HEK293 (cell line): ENCODE measurements at regions not wholly inside any gene's neighbourhood (a gene's known extent, or its start where the extent isn't known, plus 50 kb on each side); places are given as distances from the start of the nearest gene placed in this dataset.
A peak's percentile ranks its signal among the peaks of the same experiment; 100 is the strongest.

ENCODE experiments used
- CTCF ChIA-PET: fragments of 350-600 bp; formaldehyde crosslinking; extraction: SDS; loops from one replicate; lab custom pipeline; 2021; ENCODE audit warnings: antibody characterized with exemption; lab: Yijun Ruan, JAX
- POLR2A ChIA-PET: fragments of 300-600 bp; formaldehyde crosslinking; extraction: SDS; loops from one replicate; lab custom pipeline; 2020; ENCODE audit warnings: antibody characterized with exemption, inconsistent platforms; lab: Yijun Ruan, JAX
- H3K27ac ChIP-seq: fragments of 200-500 bp; sonication (Bioruptor generic); 2 replicates; pipeline ENCODE4 v1.5.1; 2014; ENCODE audit warnings: low read depth, low read length, control low read depth, inconsistent platforms; ENCODE audit errors: extremely low read depth
- H3K36me3 ChIP-seq, 2 experiments: fragments of 200-500 bp in 1 of 2; sonication (Bioruptor generic) in 1 of 2; 1 replicate in 1 of 2; 2 replicates in 1 of 2; pipeline ENCODE4 v1.5.1; 2014 to 2017; ENCODE audit warnings: inconsistent platforms in 2 of 2, low read length in 2 of 2; ENCODE audit not compliant: control insufficient read depth in 2 of 2, insufficient read depth in 1 of 2
- H3K4me1 ChIP-seq: fragments of 200-500 bp; sonication (Bioruptor generic); 2 replicates; pipeline ENCODE4 v1.5.1; 2014; ENCODE audit warnings: mild to moderate bottlenecking, low read length, inconsistent platforms; ENCODE audit not compliant: control insufficient read depth, insufficient read depth
- H3K4me3 ChIP-seq: 2 replicates; pipeline ENCODE4 v1.5.1; 2011; ENCODE audit warnings: low read depth, mild to moderate bottlenecking, control low read depth, low read length, moderate library complexity
- H3K9me3 ChIP-seq: fragments of 200-500 bp; sonication (Bioruptor generic); 2 replicates; pipeline ENCODE4 v1.5.1; 2014; ENCODE audit warnings: low read depth, low read length, inconsistent platforms; ENCODE audit not compliant: control insufficient read depth, insufficient read depth
- KLF7 ChIP-seq: fragments of 450-650 bp; formaldehyde crosslinking; IDR thresholded peaks from 2 replicates; pipeline ENCODE4 v1.5.1; 2016; ENCODE audit warnings: missing biosample characterization, missing genetic modification characterization, borderline replicate concordance
- PRDM1 ChIP-seq: fragments of 450-650 bp; formaldehyde crosslinking; IDR thresholded peaks from 2 replicates; pipeline ENCODE4; 2016; ENCODE audit warnings: missing biosample characterization, missing genetic modification characterization
- PRDM6 ChIP-seq: fragments of 450-650 bp; formaldehyde crosslinking; IDR thresholded peaks from 2 replicates; pipeline ENCODE4 v1.5.1; 2017; ENCODE audit warnings: missing biosample characterization, missing genetic modification characterization
- SETDB1 ChIP-seq: IDR thresholded peaks from one replicate; pipeline ENCODE4 v1.6.1; 2017; ENCODE audit warnings: mild to moderate bottlenecking, low read length, moderate library complexity, mixed read lengths; ENCODE audit not compliant: insufficient read length
- WT1 ChIP-seq: fragments of 450-650 bp; formaldehyde crosslinking; IDR thresholded peaks from 2 replicates; pipeline ENCODE4 v1.5.1; 2016; ENCODE audit warnings: missing biosample characterization, missing genetic modification characterization
- ZBTB10 ChIP-seq: fragments of 450-650 bp; formaldehyde crosslinking; IDR thresholded peaks from 2 replicates; pipeline ENCODE4 v1.5.1; 2016; ENCODE audit warnings: missing biosample characterization, missing genetic modification characterization
- ZBTB17 ChIP-seq: fragments of 450-650 bp; formaldehyde crosslinking; IDR thresholded peaks from 2 replicates; pipeline ENCODE4 v1.5.1; 2016; ENCODE audit warnings: missing biosample characterization, missing genetic modification characterization
- ZBTB26 ChIP-seq: fragments of 450-650 bp; formaldehyde crosslinking; optimal IDR thresholded peaks from 2 replicates; pipeline ENCODE3; 2016; ENCODE audit warnings: missing biosample characterization, mild to moderate bottlenecking, missing genetic modification characterization
- ZFHX2 ChIP-seq: fragments of 450-650 bp; formaldehyde crosslinking; conservative IDR thresholded peaks from 2 replicates; pipeline ENCODE4 v1.5.1; 2016; ENCODE audit warnings: missing biosample characterization, missing genetic modification characterization
- ZNF324 ChIP-seq: fragments of 450-650 bp; formaldehyde crosslinking; IDR thresholded peaks from 2 replicates; pipeline ENCODE4 v1.5.1; 2016; ENCODE audit warnings: missing biosample characterization, missing genetic modification characterization
- ZNF391 ChIP-seq: fragments of 450-650 bp; formaldehyde crosslinking; IDR thresholded peaks from 2 replicates; pipeline ENCODE4 v1.5.1; 2016; ENCODE audit warnings: low read depth, missing biosample characterization, missing genetic modification characterization, borderline replicate concordance
- ZNF416 ChIP-seq: fragments of 450-650 bp; formaldehyde crosslinking; IDR thresholded peaks from 2 replicates; pipeline ENCODE4 v1.5.1; 2016; ENCODE audit warnings: missing biosample characterization, missing genetic modification characterization
- ZNF473 ChIP-seq: fragments of 450-650 bp; formaldehyde crosslinking; IDR thresholded peaks from 2 replicates; pipeline ENCODE4 v1.5.1; 2017; ENCODE audit warnings: missing biosample characterization, missing genetic modification characterization
- ZNF549 ChIP-seq: fragments of 450-650 bp; IDR thresholded peaks from 2 replicates; pipeline ENCODE4 v1.5.1; 2018; ENCODE audit warnings: missing biosample characterization, missing genetic modification characterization, mild to moderate bottlenecking, inconsistent platforms, moderate library complexity
- ZNF623 ChIP-seq: fragments of 450-650 bp; formaldehyde crosslinking; IDR thresholded peaks from 2 replicates; pipeline ENCODE4 v1.5.1; 2016; ENCODE audit warnings: missing biosample characterization, missing genetic modification characterization
- ZNF658 ChIP-seq: fragments of 450-650 bp; formaldehyde crosslinking; IDR thresholded peaks from 2 replicates; pipeline ENCODE4; 2016; ENCODE audit warnings: missing biosample characterization, missing genetic modification characterization
- ZNF76 ChIP-seq: fragments of 450-650 bp; formaldehyde crosslinking; IDR thresholded peaks from 2 replicates; pipeline ENCODE4; 2016; ENCODE audit warnings: low read depth, missing biosample characterization, missing genetic modification characterization, borderline replicate concordance

GRCh38 chr5:176131771-176132170 is 106.5 kb upstream of the SIMC1 start:
- H3K27ac ChIP-seq = no peak overlapping the region
- no peaks in the 10 kb centered on the region for H3K4me1 ChIP-seq
- no peaks in the 10 kb centered on the region for H3K36me3 ChIP-seq
- ChIA-PET POLR2A (no interaction called here), CTCF (no interaction called here)
- H3K9me3 ChIP-seq = no peaks in the 10 kb centered on the region
- no peak overlapping the region for H3K4me3 ChIP-seq
- no peak for TF ChIP-seq ZNF549 (tag by site-specific recombination)
- no peak for TF ChIP-seq KLF7
- TF ChIP-seq WT1 (tag by site-specific recombination) = no peak
- TF ChIP-seq SETDB1 = peak; percentile 45
- no peak for TF ChIP-seq ZBTB17 (tag by site-specific recombination)

- Histone ChIP-seq H3K4me3 (no peak overlapping the region), H3K27ac (no peak overlapping the region), H3K4me1 (no peaks in the 10 kb centered on the region), H3K9me3 (no peaks in the 10 kb centered on the region)
- POLR2A ChIA-PET = no interaction called here
- CTCF ChIA-PET = no interaction called here
- no peak for TF ChIP-seq ZNF391
- TF ChIP-seq ZBTB10 (tag by site-specific recombination) = 0 out of 2 replicates have a peak, but pooled peaks have one; percentile 31
- TF ChIP-seq ZNF623 = no peak
- TF ChIP-seq ZNF658 (tag by site-specific recombination) = no peak
- no peak for TF ChIP-seq ZNF416 (tag by site-specific recombination)
- TF ChIP-seq PRDM1 (tag by site-specific recombination) = no peak
- no peak for TF ChIP-seq PRDM6 (tag by site-specific recombination)
- no peak for TF ChIP-seq ZNF76 (tag by site-specific recombination)
- TF ChIP-seq ZFHX2 (tag by site-specific recombination) = 0 out of 2 replicates have a peak, but pooled peaks have one; percentile 7
- TF ChIP-seq ZNF324 (tag by site-specific recombination) = no peak
- TF ChIP-seq ZNF473 = no peak
- TF ChIP-seq ZBTB26 (tag by site-specific recombination) = no peak
- TF ChIP-seq, all 188 proteins: peak for 2
- no peaks in the 10 kb centered on the region for H3K36me3 ChIP-seq
Observed at GRCh38 chr5:176132471-176133288, 105.5 kb upstream of the SIMC1 start.
